Activated CD4-positive, alpha-beta T cell treated with anti-CD3 and anti-CD28 coated beads, Interleukin-2, amount 50 U/mL, for 48 hours (primary cell): ENCODE measurements at regions not wholly inside any gene's neighbourhood (a gene's known extent, or its start where the extent isn't known, plus 50 kb on each side); places are given as distances from the start of the nearest gene placed in this dataset.

ENCODE experiments used
- DNase-seq, 2 experiments: peaks; one replicate each; pipeline ENCODE4 v3.0.0-alpha.2; 2020

DNA sequence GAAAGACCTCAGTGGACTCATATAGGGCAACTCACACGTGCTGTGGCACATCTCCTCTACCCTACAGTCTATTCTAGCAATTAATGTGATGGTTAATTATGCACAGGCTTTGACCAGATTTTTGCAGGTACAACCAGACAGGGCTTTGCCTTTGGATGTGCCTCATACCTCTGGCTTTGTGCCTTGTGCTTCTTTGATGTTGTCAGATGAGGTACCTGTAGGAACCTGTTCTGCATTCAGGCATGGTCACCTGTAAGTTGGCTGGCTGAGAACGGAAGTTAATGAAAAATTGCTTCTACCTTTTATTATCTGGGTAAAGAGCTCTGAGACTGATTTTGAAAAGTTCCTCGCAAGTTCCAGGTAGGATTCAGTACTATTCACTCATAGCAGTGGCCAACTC, 462.9 kb upstream of the ZFHX3 start:
- DNase-seq: no peak

DNA sequence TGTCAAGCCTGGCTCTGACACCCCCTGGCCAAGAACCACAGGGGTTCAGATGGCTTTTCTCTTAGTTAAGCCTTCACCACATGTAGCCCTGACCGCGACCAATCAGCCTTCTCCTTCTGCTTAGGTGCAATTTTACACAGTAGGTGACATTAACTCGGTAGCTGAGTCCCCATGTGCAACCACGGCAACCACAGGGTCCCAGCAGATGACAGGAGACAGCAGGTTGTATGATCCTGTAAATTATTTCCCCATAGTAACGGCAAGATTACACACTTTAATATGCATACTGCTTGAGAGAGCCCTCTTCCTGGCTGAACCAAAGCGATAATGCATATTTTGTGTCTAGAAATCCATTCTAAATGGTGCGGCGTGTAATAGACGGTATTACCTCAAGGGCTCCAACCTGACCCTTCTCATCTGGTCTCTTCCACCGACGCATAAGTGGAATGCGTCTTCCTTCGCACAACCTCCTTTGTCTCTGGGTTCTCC, 458.7 kb upstream of the ZFHX3 start:
- no peak for DNase-seq

DNA sequence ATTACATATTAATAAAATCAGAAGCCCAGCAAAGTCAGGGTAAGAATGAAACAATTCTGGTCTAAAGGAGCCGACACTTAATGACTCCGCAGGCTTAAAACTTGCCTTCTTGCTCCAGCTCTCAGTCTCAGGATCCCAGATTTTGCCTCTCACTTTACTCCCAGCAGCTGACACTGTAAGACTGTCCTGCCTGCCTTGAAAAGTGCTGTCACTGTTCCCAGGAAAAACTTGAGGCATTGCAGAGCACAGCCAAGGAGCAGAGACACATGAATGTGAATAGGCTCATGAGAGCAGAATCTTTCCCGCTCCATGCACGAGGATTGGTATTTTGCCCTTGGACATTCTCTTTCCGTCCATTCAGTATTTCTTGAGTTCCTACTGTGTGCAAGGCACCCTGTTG, 457.6 kb upstream of the ZFHX3 start:
- DNase-seq: no peak

DNA sequence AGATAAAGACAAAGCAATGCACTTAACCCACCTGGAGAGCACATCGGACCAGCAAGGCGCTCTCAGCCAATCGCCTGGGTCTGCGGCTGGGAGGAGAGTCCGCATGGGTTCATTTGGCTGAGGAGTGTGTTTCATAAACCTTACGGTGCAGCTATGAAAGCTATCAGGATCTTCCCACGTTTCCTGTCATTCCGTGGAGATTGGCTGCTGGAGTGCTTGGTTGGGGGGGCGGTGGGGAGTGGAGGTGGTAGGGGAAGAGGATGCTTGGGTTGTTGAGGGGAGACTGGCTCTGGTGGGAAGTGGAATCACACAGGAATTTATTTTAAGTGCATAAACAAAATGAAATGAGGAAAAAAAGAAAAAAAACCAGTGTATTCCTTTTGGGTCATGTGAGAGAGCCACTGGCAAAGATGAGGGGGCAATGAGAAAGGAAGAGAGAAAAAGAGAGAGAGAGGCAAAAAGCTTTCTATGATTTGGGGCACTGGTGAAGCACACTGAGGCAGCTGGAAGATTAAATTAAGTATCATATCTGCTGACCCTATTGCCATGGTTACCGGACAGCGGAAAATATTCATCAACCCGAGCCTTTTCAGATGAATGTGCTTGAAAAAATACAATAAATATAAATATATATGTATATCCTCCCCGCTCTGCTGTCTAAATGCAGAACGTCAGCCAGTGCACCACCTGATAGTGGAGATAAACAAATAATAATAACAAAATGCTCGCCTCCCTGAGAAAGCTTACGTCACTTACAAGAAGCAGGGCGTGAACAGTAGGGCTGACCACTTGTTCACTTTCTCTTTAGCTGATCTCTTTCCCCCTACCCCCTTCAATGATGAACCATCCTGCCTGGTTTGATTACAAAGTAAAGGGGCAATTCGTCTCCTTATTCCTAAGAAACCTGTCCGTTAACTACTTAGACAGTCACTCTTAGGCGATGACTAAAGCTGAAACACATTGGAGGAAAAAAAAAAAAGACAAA, 457.0 kb upstream of the ZFHX3 start:
- no peak for DNase-seq

DNA sequence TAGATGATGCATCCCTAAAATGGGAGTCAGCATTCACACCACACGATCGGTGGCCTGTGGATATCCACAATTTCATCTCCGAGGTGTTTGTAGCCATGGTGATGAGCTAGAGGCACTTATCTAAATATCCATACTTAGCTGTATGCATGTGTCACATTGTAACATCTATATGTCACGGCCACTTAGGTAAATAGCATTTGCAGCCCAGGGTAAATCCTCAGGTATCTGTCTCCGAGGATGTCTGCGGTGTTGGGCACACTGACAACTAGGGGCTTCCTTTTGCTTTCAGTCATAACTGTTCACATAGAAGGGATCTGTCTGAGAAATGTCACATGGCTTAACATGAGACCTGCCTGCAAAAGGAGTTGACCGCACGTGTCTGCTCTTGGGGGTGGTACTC, 455.2 kb upstream of the ZFHX3 start:
- no peak for DNase-seq

DNA sequence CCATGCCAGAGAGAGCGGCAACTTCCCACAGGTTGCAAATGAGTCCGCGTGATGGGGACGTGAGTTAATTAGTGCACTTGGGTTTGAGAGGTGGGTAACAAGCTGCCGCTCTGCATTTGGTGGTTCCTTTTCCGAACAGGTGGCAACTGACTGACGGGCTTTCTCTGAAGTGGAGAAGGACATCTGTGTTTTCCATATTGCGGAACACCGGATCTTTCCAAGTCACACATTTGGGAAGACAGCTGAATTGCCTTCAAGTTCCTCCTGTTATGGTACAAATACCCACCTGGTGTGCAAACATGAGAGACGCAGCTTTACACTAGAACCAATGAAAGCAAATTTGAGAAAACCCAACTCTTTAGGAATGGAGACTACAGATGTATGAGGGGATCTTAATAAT, 451.3 kb upstream of the ZFHX3 start:
- no peak for DNase-seq

DNA sequence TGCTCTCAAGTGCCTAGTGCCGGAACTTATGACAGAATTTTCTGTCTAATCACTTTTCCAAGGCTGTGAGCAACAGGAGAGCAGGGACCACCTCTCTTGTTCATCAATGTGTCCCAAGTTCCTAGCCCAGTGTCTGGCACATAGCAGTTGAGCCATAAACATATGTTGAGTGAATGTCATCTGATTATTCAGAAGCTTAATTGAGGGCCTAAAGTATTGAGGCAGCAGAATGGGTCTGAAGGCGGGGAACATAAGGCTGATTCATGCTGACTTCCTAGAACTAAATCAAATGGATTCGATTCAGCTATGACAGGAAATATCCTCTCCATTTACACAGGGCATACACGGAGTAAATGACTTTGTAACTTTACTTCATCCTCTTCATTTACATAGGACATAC, 438.0 kb upstream of the ZFHX3 start:
- DNase-seq: no peak

DNA sequence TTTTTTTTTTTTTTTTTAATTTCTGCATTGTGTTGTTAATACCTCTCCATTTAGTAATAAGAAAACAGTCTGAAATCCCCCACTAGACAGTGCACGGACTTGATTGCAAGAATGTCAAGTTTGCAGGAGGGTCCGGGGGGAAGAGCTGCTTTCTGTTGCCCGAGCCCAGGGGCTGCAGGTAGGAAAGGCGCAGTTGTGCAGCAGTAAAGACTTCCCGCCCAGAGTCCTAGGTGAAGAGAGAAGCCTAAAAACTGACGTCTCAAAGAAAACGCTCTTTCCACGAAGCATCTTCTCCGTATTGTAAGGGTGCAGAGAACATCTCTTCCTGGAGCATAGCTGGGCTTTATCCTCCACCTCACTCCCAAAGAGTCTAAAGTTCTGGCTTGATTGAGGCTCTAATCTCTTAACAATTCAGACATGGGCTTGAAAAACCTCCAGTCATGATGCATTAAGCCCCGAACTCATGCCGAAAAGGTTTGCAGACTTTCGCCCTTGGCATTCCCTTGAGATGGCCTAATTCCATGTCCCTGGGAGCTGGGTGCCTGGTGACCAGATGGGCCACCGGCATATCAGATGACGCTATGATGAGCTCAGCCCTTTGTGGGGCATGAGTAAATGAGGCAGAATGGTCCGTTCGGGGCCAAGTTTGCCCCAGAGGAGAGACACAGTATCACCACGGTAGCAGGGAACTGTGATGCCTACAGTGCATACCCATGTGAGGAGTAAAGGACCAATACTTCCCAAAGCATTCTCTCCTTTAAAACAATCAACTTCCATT, 436.2 kb upstream of the ZFHX3 start:
- no peak for DNase-seq

DNA sequence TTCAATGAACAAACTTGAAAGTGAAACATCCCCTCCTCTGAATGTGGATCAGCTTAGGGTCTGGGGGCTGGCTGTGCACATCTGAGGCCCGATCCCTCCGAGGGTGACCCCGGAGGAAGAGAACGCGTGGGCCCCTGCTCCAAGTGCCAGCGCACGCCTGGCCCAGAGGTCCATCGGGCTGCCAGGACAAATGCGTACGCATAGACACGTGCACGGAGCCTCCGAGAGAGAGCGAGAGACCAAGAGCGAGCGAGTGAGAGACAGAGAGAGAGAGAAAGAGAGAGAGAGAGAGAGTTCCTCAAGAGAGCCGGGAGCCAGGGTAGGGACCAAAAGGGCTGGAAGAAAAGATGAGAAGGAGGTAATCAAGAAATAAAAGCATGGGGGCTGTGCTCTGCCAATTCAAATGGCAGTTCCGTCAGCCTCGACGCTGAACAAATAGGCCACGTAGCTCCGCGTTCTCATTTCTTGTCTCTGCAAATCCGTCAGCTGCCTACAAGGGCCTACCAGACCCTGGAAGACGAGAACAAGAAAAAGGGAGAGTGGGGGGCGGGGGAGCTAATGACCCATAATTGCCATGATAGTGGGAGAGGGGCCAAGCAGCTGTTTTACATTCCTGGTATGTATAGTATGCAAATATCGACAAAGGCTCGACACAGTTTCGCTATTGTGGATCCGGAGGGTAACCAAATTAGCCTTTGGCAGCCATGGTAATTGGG, 435.3 kb upstream of the ZFHX3 start:
- no peak for DNase-seq

DNA sequence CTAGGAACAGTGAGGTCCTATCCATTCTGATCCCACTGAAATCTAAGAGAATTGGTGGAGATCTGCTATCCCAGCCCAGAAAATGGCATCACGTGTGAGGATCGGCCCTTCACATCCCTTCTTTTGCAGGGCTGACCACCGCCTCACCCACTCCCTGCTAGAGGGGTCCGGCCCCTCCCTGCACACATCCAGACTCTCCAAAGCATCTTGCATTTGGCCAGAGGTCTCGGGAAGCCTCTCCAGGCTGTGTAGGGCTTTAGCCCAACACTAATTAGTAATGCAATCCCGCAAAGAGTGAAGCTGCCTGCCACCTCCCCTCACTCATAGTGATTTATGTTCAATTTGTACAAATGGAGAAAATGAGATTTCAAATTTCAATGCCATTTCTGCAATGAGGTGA, 434.4 kb upstream of the ZFHX3 start:
- DNase-seq: no peak

DNA sequence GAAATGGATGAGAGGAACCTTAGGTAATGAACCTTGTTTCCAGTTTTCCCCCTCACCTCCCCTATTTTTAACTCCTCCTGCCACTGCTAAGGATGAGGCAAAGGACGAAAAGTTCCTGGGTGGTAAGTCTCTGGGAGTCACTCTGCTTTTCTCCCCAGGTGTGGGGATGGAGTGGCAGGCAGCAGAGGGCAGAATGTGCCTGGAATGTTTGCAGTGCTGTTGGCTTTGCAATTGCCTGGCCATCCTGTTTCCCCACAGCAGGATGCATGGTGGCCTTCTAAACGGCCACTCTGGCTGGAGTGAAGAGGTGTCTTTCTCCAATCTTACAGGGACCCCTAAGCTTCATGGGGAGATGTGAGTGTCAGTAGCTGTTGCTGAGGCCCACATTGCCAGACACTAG, 432.5 kb upstream of the ZFHX3 start:
- DNase-seq: no peak

DNA sequence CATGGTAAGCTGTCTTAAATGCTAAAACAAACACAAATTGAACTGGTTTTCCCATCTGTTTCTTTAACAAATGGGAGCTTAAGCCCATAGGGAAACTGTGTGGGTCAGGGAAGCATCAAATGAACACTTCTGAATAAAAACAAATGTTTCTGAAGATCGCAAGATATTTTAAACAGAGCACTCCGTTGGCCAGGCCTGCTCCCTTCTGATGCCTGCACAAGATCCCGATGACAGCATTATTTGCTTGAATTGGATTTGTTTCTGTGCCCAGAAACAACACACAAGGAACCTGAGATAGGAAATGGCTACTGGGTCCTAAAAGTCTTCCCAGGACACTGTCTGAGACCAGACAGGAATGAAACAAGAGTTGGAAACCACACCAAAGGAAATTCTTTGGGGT, 425.8 kb upstream of the ZFHX3 start:
- DNase-seq: no peak

DNA sequence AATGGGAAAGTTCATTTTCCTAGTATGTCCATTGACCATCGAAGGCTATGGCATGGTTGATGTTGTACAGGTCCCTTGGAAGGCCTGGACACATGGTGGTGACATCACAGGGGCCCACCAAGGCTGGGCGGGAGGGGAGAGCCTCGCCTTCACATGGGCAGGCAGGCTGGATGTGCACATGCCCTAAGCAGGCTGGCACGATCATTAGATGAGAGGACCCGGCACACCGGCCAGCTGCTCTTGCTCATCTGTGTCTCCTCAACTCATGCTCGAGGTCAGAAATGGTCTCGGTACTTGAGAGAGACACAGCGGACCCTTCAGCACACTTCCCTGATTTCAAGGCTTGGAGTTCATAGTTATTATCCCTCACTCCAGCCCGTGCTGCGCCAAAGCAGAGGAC, 416.9 kb upstream of the ZFHX3 start:
- DNase-seq: no peak

DNA sequence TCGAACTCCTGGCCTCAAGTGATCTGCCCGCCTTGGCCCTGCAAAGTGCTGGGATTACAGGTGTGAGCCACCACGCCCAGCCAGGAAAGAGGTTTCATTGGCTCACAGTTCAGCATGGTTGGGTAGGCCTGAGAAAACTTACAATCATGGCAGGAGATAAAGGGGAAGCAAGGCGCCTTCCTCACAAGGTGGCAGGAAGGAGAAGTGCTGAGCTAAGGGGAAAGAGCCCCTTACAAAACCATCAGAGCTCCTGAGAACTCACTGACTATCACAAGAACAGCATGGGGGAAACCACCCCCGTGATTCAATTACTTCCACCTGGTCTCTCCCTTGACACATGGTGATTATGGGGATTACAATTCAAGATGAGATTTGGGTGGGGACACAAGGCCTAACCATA, 411.7 kb upstream of the ZFHX3 start:
- DNase-seq: no peak

DNA sequence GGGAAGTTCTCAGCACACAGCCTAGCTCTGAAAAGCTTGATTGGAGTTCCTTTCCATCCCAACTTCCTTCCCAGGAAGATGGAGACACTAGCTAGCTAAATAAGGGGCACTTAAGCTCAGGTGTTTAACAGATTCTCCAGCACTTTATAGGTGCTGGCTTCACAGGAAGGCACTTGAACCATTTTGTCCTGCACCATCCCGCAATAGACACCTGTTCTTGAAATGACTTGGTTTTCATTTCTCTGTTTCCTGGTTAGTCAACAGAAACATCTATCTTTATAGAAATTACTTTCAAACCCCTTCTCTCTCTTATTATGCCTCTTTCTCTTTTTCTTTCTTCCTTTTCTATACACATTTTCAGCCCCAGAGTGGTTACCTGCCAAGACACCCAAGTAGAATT, 409.9 kb upstream of the ZFHX3 start:
- no peak for DNase-seq

DNA sequence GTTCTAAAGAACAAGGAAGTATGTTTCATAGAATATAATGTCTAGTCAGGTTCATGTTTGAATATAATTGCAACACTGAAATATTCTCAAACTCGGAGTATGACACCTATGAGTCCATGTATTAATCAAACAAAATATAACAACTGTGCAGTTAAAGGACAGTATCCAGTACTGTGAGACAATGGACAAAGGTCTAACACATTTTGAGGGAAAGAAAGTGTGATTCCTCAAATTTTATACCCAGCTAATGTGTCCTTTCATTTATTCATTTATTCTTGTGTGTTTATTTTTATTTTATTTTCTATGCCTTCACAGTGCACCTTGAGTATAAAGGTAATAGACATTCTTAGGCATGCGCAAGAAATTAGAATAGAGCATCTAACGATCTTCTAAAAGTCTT, 401.0 kb upstream of the ZFHX3 start:
- no peak for DNase-seq

DNA sequence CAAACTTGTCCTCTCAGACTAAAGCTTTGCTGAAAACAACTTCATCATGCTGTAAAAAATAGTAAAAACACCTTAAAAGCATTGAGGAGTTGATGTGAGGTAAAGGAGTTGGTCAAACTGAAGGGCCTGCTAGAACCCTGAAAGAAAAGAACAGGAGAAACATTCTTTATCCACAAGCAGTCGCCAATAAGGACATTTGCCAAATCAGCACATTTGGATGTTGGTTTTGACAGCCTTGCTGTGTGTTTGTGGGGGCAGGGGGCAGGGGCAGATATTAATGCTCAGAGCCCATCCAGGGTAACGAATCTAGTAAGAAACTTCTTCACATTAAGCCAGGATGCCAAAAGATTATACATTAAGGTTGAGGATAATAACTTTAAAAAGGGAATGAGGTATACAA, 399.9 kb upstream of the ZFHX3 start:
- no peak for DNase-seq

DNA sequence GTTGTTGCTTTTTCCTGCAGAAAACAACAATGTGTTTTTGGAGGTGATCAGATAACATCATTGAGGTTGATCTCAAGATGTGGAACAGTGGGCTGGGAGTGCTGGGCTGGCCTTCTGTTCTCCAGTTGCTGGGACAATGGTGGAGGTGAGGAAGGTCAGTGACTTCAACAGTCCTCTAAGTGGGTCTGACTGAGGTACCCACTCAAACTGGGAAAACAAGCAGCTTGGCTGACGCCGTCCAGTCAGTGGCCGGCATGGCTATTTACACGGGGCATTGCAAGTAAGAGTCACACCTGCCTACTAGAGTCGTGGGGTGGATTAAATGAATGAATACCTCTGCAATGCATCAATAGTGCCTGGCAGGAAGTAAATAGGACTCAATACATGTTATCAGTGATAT, 386.7 kb upstream of the ZFHX3 start:
- DNase-seq: no peak

DNA sequence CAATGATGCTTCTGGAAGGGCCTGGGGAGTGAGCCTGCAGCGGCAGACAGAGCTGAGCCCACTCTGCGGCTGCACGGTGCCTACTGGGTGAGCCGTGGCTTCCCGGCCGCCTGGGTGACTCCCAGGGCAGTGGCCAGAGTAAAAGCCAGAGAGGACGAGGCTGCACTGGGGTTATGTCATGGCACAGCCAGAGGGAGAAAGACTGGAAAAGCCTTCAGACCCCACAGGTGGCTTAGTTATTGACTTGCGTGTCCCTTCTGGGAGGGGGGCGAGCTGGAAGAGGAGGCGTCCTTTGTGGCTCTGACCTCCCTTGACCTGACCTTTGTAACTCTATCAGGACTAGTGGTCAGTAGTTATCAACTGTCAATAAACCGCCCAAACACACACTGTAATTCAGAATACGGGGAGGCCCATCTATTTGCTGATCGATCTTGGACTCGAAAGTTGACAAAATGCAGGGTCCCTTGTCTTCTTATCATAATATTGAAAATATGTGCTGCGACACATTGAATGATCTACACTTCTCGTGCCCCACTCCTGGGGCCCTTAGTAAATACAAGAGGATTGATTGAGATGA, 385.9 kb upstream of the ZFHX3 start:
- no peak for DNase-seq

DNA sequence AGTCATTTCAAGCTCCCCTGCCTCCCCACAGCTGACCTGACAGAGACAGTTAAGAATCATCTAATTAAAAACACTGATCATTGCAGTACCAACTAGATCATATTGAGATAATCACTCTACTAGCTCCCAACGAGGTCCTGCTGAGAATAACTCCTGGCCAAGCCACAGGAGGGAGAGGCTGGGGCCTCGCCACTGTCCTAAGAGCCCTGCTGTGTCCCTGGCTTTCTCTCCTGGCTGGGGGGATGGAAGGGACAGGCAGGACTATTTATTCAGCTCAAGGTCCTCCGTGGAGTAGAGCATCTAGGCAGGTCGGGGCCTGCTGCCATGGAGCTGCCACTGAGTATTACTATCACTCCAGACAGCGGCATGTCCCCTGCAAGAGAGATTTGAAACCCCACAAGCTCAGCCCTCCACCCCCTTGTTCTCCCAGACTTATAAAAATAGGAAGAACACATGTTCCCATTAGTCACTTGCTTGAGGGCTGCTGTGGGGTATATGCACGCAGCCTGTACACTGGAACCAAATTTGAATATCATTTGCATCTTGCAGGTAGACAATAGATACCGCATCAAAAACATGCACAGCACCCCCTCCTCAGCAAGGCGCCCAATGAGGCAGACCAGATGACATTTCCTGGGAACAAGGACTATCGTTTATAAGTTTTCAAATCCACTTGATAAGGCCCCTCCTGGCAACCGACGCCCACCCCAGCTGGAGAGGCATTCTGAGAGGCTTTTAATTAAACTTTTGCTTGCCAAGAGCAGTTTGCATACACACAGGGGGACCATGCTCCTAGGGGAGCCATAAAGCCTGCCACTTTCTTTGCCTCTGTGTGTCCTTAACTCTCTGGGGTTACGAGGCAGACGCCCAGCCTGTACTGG, 385.2 kb upstream of the ZFHX3 start:
- DNase-seq: no peak

DNA sequence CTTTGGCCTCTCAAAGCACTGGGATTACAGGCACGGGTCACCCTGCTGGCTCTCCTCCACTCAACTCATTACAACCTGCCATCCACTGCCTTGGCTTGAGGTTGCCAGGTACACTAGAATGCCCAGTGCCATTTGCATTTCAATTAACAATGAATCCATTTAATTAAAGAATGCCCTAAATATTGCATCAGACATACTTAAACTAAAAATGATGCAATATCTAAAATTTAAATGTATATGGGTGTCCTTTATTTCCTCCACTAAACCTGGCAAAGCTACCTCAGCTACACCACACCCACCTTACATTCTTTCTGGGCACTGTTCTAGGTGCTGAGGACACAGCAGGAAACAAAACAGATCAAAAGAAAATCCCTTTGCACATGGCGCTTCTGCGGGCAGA, 382.2 kb upstream of the ZFHX3 start:
- DNase-seq: no peak

DNA sequence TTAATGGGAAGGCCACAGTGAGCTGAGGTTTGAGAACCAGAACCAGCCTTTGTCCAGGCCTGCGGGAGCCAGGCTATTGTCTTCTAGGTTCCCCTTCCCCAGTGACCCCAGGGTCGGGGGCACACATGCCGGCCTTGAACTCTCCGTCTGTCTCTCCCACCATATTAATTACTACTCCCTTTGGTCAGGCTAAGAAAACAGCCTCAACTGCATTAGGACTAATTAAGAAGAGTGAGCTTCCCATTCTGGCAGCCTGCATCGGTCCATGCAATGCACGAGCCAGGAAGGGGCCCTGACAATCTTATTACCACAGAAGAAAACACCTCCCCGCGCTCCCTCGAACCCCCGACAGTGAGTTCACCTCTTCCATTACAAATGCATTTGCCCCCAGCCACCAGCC, 380.2 kb upstream of the ZFHX3 start:
- no peak for DNase-seq
